22Rv1 (cell line): ENCODE measurements at regions not wholly inside any gene's neighbourhood (a gene's known extent, or its start where the extent isn't known, plus 50 kb on each side); places are given as distances from the start of the nearest gene placed in this dataset.

ENCODE experiments used
- H3K27ac ChIP-seq: fragments of 450-650 bp; 2 replicates; pipeline ENCODE4 v1.5.1; 2017
- CTCF ChIP-seq: fragments of 450-650 bp; IDR thresholded peaks from 2 replicates; pipeline ENCODE4 v1.5.1; 2017; ENCODE audit warnings: mild to moderate bottlenecking
- ZFX ChIP-seq: fragments of 450-650 bp; IDR thresholded peaks from 2 replicates; pipeline ENCODE4 v1.6.1; 2017; ENCODE audit warnings: antibody characterized with exemption, borderline replicate concordance

GRCh38 chr1:234760303-234760723, 150.3 kb upstream of the IRF2BP2 start:
- no peak overlapping the region for H3K27ac ChIP-seq
- no peak for TF ChIP-seq ZFX
- TF ChIP-seq CTCF: no peak

GRCh38 chr1:234759888-234760287, 149.9 kb upstream of the IRF2BP2 start:
- H3K27ac ChIP-seq: no peak overlapping the region
- TF ChIP-seq ZFX (no peak), CTCF (no peak)

GRCh38 chr1:234758851-234759250, 148.9 kb upstream of the IRF2BP2 start:
- no peak overlapping the region for H3K27ac ChIP-seq
- TF ChIP-seq CTCF (no peak), ZFX (no peak)

GRCh38 chr1:234756857-234757256, 146.9 kb upstream of the IRF2BP2 start:
- no peak overlapping the region for H3K27ac ChIP-seq
- TF ChIP-seq ZFX: no peak
- TF ChIP-seq CTCF: no peak

- TF ChIP-seq ZFX: no peak
- TF ChIP-seq CTCF: no peak
- H3K27ac ChIP-seq: no peak overlapping the region
Measured at GRCh38 chr1:234756066-234756774, 146.2 kb upstream of the IRF2BP2 start.

GRCh38 chr1:234755449-234755863, 145.5 kb upstream of the IRF2BP2 start:
- H3K27ac ChIP-seq: no peak overlapping the region

GRCh38 chr1:234753979-234754378, 144.0 kb upstream of the IRF2BP2 start:
- no peak overlapping the region for H3K27ac ChIP-seq
- TF ChIP-seq ZFX (no peak), CTCF (no peak)

More at GRCh38 chr1:234755449-234755863, 145.5 kb upstream of the IRF2BP2 start:
- TF ChIP-seq ZFX (no peak), CTCF (no peak)
